T1000 (cell line): ENCODE measurements at regions not wholly inside any gene's neighbourhood (a gene's known extent, or its start where the extent isn't known, plus 50 kb on each side); places are given as distances from the start of the nearest gene placed in this dataset.

Source experiments
- DNase-seq: peaks from one replicate; lab custom pipeline; 2025; ENCODE audit warnings: mixed read lengths; lab: John Stamatoyannopoulos, UW

DNA sequence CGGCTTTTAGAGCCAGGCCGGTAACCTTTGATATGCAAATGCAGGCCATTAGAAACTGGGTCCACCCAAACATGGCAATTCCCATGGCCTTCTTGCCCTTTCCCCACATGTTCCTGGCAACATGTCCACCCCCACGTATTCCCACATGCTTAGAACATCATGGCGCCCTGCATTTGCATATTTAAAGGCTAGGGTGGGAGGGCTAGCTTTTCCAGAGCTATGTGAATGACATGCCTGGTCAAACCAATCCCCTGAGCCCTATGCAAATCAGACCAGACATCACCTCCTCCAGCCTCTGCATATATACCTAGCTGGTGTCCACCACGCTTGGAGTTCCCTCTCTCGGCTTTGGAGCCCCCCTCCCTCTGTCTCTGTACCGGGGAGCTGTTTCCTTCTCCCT lies 481.9 kb downstream of the CDH2 start:
- no peak for DNase-seq

DNA sequence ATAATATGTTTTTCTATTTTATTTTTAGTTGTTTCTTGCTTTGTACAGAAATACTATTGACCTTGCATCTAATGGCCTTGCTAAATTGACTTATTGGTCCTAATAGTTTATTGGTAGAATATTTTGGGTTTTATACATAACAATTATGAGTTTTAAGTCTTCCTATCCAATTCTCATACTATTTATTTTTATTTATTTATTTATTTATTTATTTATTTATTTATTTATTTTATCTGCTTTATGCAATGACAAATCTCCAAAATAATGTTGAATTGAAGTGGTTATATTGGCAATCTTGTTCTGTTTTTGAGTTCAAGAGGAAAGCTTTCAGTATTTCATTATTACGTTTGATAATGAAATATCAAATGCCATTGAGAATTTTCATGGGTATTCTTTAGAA lies 488.3 kb downstream of the CDH2 start:
- no peak for DNase-seq

DNA sequence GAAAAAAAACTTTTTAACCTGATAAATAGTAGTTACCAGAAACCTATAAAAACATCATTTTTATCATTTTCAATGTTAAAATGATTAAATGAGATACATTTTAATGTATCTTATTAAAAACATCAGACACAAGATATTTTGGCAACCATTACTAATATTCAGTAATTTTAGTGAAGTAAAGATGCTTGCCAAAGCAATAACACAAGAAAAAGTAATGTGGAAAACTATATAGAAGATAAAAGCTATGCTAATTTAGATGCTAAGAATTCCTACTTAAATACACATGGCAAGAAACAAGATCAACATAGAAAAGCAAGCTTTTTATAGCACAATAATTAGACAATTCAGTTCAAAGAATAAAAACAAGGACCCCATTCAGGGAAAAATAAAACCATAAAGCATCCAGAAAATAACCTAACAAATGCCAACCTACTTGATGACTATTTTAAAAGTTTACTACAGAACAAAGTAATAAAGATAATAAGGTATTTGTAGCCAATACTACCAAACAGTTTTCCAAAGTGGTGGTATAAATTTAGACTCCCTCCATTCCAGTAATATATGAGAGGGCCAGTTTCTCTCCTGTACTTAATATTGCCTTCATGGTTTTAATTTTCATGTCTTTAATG lies 489.5 kb downstream of the CDH2 start:
- no peak for DNase-seq

DNA sequence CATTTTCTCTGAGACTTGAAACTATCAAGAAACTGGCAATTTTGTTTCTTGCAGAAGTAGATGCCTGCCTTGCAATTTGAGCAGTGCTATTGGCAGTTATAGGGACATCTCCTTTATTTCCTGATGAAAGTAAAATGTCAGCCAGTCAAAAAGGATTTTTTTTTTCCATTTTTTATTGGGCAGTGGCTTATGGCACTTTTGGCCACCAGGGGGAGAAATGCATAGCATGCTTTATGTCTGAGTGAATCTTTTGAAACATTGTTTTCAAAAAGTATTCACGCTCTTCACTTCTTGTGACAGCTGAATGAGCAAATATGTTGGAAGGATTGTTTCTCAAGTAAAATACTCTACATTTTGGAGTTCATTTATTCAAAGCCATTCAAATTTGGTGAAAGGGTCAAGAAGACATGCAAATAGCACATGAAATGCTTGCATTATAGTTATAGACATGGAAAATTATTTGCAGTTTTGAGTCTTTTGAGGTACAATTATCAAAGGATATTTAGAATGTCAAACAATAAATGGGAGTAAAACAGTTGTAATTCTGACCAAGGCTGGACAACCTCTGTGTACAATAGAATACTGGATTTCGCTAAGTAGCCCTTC lies 491.0 kb downstream of the CDH2 start:
- peak; percentile 4 for DNase-seq

GRCh38 chr18:27685091-27685490 lies 491.8 kb downstream of the CDH2 start:
- DNase-seq, result no peak

DNA sequence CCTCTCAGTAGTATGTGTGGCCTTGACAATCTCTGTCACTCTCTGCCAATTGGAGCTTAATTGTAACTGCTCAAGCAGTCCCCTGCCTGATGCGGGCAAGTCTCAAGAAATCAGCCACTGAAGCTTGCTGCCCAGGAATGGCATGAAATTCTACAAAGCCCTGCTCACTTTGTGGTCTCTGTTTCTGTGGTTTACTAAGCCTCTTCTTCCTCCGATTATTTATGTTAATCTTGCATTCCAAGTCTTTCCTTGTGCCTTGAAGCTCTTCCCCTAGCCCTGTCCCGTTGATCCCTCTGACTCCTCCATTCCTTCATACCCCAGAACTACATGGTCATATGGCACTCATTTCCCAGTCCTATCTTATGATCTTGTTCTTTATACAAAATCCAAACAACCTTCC lies 489.3 kb upstream of the CHST9 start:
- no peak for DNase-seq

- DNase-seq, result no peak
Observed at GRCh38 chr18:27673861-27674260, 488.8 kb upstream of the CHST9 start.

- DNase-seq, result no peak
Observed at GRCh38 chr18:27668158-27668557, 483.1 kb upstream of the CHST9 start.

DNA sequence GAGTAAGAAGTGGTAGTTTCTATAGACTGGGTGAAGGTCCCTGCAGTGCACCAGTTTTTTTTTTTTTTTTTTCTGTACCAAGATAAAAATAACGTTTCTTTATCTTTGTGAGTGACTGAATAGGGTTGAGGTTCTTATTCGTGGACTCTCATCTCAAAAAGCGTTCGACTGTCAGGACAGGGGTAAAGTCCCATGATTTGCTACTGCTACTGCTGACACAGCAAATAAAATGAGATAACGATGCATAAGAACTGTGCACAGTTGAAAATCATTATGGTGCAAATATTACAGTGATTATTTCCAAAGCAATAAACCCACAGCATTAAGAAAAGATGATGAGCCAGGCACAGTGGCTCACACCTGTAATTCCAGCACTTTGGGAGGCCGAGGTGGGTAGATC lies 482.0 kb upstream of the CHST9 start:
- DNase-seq, result no peak

DNA sequence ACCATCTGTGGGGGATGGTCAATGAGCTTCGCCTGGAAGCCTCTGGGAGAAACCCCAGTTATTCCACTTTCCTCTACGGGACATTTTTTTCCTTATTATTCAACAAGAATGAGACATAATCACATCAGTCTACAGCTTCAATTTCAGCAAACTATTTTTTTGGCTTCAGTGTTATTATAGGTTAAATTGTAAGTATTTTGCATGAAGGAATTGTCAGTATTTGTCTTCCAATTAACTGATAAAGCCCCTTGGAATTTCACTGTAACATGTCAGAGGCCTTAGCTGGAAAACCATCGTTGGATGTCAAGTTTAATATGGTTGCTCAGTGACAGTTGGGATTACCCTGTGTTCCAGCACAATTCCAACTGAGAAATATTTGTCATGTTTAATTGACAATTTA lies 480.9 kb upstream of the CHST9 start:
- no peak for DNase-seq

- no peak for DNase-seq
Observed at GRCh38 chr18:27665264-27665799, 480.2 kb upstream of the CHST9 start.

DNA sequence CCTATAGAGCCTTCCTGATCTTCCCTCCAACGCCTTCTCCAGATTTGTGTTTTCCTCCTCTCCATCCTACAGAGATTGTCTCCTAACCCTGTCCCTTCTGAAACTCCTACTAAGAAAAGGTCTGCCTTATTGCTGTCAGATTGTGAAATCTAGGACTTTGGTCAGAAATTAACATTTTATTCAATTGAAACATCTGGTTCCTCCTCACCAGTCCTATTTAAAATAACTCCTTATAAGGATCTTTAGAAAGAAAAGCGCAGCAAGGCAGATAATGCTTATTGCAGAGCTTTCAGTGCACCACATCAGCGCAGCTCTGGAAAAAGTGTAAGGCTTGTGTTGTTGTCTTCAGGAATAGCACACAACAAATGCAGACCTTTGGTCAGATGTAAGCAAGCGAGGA lies 477.8 kb upstream of the CHST9 start:
- DNase-seq, result no peak

- no peak for DNase-seq
Observed at GRCh38 chr18:27662537-27662936, 477.4 kb upstream of the CHST9 start.

GRCh38 chr18:27661320-27662018 lies 476.4 kb upstream of the CHST9 start:
- no peak for DNase-seq

- no peak for DNase-seq
Observed at GRCh38 chr18:27656905-27657304, 471.8 kb upstream of the CHST9 start.

DNA sequence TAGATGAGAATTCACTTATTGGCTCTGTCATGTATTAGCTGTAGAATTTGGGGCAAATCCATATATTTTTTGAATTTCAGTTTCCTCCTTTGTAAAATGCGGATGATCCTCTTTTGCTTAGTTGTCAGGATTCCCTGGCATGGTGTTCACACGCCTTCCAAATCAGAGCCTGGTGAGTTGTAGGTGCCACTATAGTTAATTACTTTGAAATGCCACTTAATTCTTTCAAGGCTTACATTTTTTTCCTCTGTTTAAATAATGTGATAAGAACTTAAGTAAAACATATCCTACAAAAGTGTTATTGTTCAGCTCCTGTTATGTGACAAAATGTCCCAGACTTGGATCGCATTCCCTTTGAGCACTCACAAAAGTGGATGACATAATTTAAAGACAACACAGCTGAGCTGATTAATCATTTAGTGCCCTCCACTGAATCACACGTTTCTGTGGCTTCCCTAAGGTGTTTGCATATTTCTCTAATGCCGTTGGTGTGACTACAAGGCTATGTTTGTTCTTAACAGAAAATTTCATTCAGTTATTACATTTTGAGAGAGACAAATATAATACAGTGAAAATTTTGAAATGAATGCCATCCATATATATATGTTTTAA lies 471.2 kb upstream of the CHST9 start:
- DNase-seq, result no peak

DNA sequence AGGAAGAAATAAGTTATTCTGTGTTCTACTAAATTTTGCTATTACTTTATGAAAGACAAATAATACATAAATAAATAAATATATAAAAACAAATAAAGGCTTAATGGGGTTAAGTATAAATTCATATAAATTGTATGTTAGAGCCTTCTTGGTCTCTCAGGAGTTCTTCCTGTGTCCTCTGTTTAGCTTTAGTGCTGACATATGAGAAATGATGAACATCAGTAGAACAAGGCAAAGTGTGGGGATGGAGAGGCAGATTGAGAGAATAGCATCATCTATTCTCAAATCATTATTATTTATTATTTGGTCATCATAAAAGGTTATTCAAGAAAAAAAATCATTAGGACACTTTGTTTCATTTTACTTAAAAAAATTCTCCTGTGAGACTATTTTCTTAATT lies 468.1 kb upstream of the CHST9 start:
- DNase-seq, result no peak

DNA sequence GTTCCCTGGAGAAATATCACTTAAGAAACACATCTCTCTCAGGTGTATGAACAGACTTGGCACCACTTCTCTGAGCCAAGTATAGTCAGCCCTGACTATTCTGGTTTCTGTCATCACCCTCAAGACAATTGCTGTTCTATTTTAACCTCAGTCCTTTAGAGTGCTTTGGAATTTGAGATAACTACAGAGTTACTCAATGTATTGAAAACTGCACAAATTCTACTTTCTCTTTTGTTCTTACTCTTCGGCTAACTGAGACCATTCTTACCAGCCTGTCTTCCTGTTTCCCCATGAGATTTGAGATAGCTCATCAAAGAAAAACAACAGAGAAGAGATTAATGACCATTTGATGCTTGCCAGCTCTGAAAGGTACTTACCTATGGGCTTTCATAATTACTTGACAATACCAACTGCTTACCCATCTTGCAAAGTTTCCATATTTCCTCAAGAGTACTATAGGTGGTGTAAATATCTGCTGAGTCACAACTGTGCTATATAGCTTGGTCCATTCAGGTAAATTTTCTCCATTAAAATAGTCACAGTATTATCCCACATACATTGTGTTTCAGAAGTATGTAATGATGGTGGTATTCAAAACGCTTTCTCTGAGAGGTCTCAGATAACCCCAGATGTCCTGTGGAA lies 467.5 kb upstream of the CHST9 start:
- no peak for DNase-seq

GRCh38 chr18:27649621-27650020 lies 464.5 kb upstream of the CHST9 start:
- DNase-seq, result no peak

- no peak for DNase-seq
Observed at GRCh38 chr18:27645929-27646328, 460.8 kb upstream of the CHST9 start.

DNA sequence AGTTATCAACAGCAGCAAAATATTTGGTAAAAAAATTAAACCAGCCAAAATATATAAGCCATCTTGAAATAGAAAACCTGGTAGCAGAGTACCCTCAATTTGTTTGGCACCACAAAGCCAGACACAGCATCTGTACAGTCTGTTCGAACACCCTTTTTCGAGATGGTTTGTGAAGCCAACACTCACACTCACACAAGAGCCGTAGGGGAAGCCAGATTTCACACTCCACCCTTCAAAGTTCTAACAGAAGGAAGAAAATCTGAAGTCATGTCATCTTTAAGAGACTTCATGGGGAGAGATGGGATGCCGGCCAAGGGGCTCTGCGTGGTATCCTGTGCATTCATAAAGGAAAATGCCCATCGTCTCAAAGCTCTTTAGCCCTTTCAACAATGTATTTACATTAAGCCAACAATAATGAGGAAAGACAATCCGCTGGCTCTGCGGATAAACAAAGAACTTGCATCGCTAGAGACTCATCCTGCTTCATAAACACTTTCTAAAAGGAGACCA lies 451.5 kb upstream of the CHST9 start:
- DNase-seq, result no peak

GRCh38 chr18:27632706-27633105 lies 447.6 kb upstream of the CHST9 start:
- no peak for DNase-seq
